ENCODE measurements at regions not wholly inside any gene's neighbourhood (a gene's known extent, or its start where the extent isn't known, plus 50 kb on each side); places are given as distances from the start of the nearest gene placed in this dataset.

DNA sequence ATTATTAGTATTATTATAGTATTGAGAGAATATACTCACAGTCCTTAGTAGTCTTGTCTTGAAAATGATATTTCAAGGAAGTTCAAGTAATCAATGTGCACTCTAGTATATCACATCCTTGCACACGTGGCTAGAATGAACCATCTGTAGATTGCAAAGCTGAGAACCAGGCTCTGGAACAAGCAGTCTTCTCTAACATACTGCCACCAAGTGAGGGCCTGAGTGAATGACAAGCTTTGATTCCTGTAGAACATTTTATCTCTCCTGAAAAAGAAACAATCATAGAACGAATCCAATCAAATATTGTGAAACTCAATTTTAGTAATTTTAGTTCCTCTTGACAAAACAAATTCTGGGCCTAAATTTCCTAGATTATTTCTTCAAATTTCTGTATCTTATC lies 55.3 kb upstream of the SULT1C3 start:
- no peaks in the 10 kb centered on the region for H3K79me2 ChIP-seq (ENCODE audit: insufficient read depth, low read length)
- H2AFZ ChIP-seq (ENCODE audit: low read depth, low read length), result no peak overlapping the region
- H3K27ac Mint-ChIP-seq (ENCODE audit: unreplicated experiment), result no peak overlapping the region
- no peaks in the 10 kb centered on the region for H4K20me1 ChIP-seq (ENCODE audit: insufficient read depth, low read length)
- FAIRE-seq, result no peak
- H3K27me3 ChIP-seq (ENCODE audit: insufficient read depth, low read length), result no peaks in the 10 kb centered on the region
- H3K4me3 ChIP-seq (ENCODE audit: insufficient read depth, low read depth, low read length), result no peak overlapping the region
- no peak for DNase-seq (ENCODE audit: low read depth)
- H3K9me3 ChIP-seq (ENCODE audit: insufficient read depth, low read depth, low read length), result no peaks in the 10 kb centered on the region
- TF ChIP-seq EZH2 (IDR thresholded peaks at IDR 0.05; ENCODE audit: insufficient read depth, low read length), result no peak
- TF ChIP-seq, protein P1, sequence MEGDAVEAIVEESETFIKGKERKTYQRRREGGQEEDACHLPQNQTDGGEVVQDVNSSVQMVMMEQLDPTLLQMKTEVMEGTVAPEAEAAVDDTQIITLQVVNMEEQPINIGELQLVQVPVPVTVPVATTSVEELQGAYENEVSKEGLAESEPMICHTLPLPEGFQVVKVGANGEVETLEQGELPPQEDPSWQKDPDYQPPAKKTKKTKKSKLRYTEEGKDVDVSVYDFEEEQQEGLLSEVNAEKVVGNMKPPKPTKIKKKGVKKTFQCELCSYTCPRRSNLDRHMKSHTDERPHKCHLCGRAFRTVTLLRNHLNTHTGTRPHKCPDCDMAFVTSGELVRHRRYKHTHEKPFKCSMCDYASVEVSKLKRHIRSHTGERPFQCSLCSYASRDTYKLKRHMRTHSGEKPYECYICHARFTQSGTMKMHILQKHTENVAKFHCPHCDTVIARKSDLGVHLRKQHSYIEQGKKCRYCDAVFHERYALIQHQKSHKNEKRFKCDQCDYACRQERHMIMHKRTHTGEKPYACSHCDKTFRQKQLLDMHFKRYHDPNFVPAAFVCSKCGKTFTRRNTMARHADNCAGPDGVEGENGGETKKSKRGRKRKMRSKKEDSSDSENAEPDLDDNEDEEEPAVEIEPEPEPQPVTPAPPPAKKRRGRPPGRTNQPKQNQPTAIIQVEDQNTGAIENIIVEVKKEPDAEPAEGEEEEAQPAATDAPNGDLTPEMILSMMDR (IDR thresholded peaks at IDR 0.05; ENCODE audit: insufficient read depth, low read depth, low read length), result peak; percentile 43
- H3K4me1 ChIP-seq (ENCODE audit: insufficient read depth, low read length), result no peaks in the 10 kb centered on the region
- H3K9me3 Mint-ChIP-seq (ENCODE audit: unreplicated experiment), result peaks cover 2% of the 10 kb centered on the region
- no peaks in the 10 kb centered on the region for H3K36me3 Mint-ChIP-seq (ENCODE audit: low read depth, unreplicated experiment)
- H3K27me3 Mint-ChIP-seq (ENCODE audit: low read depth, unreplicated experiment), result no peaks in the 10 kb centered on the region
- peaks cover under 1% of the 10 kb centered on the region for H3K4me1 Mint-ChIP-seq (ENCODE audit: low read depth, unreplicated experiment)
- no peak overlapping the region for H3K4me3 Mint-ChIP-seq (ENCODE audit: unreplicated experiment)
- H3K27ac ChIP-seq (ENCODE audit: low read depth, low read length), result no peak overlapping the region
- H3K36me3 ChIP-seq (ENCODE audit: insufficient read depth, low read length), result no peaks in the 10 kb centered on the region
- no peak overlapping the region for H3K4me2 ChIP-seq (ENCODE audit: low read length)
- H3K9ac ChIP-seq (ENCODE audit: low read length), result no peak overlapping the region

DNA sequence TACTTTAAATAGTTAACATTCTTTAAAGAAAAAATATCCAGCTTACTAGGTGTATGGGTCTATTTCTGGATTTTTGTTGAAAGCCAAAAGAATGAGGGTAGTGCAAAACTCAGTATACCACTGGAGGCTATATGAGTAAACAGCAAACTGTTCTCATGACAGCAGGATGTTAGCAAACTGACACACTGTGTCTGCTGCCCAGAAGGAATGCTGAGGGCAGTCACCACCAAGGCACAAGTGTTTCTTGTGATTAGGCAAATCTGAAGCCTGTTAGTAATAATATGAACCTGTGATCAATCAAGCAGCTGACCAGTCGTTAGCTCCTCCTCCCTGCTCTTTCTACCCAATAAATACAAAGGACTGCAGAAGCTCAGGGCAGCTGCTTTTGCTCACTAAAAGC lies 50.5 kb upstream of the SULT1C3 start:
- peaks cover 7% of the 10 kb centered on the region for H3K4me1 Mint-ChIP-seq (ENCODE audit: low read depth, unreplicated experiment)
- no peaks in the 10 kb centered on the region for H3K27me3 ChIP-seq (ENCODE audit: insufficient read depth, low read length)
- H3K36me3 ChIP-seq (ENCODE audit: insufficient read depth, low read length), result no peaks in the 10 kb centered on the region
- no peak for TF ChIP-seq EZH2 (IDR thresholded peaks at IDR 0.05; ENCODE audit: insufficient read depth, low read length)
- TF ChIP-seq, protein P1 (IDR thresholded peaks at IDR 0.05; ENCODE audit: insufficient read depth, low read depth, low read length), result no peak
- no peaks in the 10 kb centered on the region for H3K9me3 ChIP-seq (ENCODE audit: insufficient read depth, low read depth, low read length)
- no peaks in the 10 kb centered on the region for H3K27me3 Mint-ChIP-seq (ENCODE audit: low read depth, unreplicated experiment)
- H3K9me3 Mint-ChIP-seq (ENCODE audit: unreplicated experiment), result no peaks in the 10 kb centered on the region
- H3K4me3 Mint-ChIP-seq (ENCODE audit: unreplicated experiment), result no peak overlapping the region
- H3K27ac ChIP-seq (ENCODE audit: low read depth, low read length), result no peak overlapping the region
- DNase-seq (ENCODE audit: low read depth) (peak; percentile 18), FAIRE-seq (no peak)
- no peak overlapping the region for H3K9ac ChIP-seq (ENCODE audit: low read length)
- no peak overlapping the region for H2AFZ ChIP-seq (ENCODE audit: low read depth, low read length)
- peak overlapping the region; percentile 8 for H3K4me2 ChIP-seq (ENCODE audit: low read length)
- peaks cover 6% of the 10 kb centered on the region for H3K4me1 ChIP-seq (ENCODE audit: insufficient read depth, low read length)
- no peak overlapping the region for H3K4me3 ChIP-seq (ENCODE audit: insufficient read depth, low read depth, low read length)
- H3K79me2 ChIP-seq (ENCODE audit: insufficient read depth, low read length), result no peaks in the 10 kb centered on the region
- no peaks in the 10 kb centered on the region for H4K20me1 ChIP-seq (ENCODE audit: insufficient read depth, low read length)
- no peaks in the 10 kb centered on the region for H3K36me3 Mint-ChIP-seq (ENCODE audit: low read depth, unreplicated experiment)
- peak overlapping the region; percentile 82 for H3K27ac Mint-ChIP-seq (ENCODE audit: unreplicated experiment)
